Suprapubic skin (tissue), 4 donors: ENCODE measurements at regions not wholly inside any gene's neighbourhood (a gene's known extent, or its start where the extent isn't known, plus 50 kb on each side); places are given as distances from the start of the nearest gene placed in this dataset.

Experiments
- DNase-seq, 2 donors: peaks; one replicate each; pipeline ENCODE4 v3.0.0-alpha.2; 2019; ENCODE audit warnings: low spot score in 2 of 2
- H3K27ac ChIP-seq: fragments of 200-600 bp; sonication (generic); one replicate; pipeline ENCODE4 v1.5.1; 2019
- H3K27me3 ChIP-seq: fragments of 200-600 bp; sonication (generic); one replicate; pipeline ENCODE4 v1.5.1; 2019
- H3K36me3 ChIP-seq: fragments of 200-600 bp; sonication (generic); one replicate; pipeline ENCODE4 v1.5.1; 2019
- H3K4me1 ChIP-seq: fragments of 200-600 bp; sonication (generic); one replicate; pipeline ENCODE4 v1.5.1; 2019
- H3K4me3 ChIP-seq: fragments of 200-600 bp; sonication (generic); one replicate; pipeline ENCODE4 v1.5.1; 2019; ENCODE audit warnings: mild to moderate bottlenecking
- H3K9me3 ChIP-seq: fragments of 200-600 bp; sonication (generic); one replicate; pipeline ENCODE4 v1.5.1; 2019
- EP300 ChIP-seq: sonication (generic); formaldehyde crosslinking; IDR thresholded peaks from one replicate; pipeline ENCODE4 v1.6.1; 2017; ENCODE audit warnings: antibody characterized with exemption
- POLR2A ChIP-seq, 2 donors: fragments of 450-650 bp; IDR thresholded peaks; one replicate each; pipeline ENCODE4 v1.6.1; 2017; ENCODE audit warnings: antibody characterized with exemption in 2 of 2, mild to moderate bottlenecking in 2 of 2, moderate library complexity in 2 of 2
- POLR2AphosphoS5 ChIP-seq, 3 donors: sonication (generic); formaldehyde crosslinking; IDR thresholded peaks; one replicate each; pipeline ENCODE4 v1.6.1; 2017; ENCODE audit warnings: antibody characterized with exemption in 3 of 3
- WGBS: methylation state at CpG from one replicate; pipeline ENCODE4 v1.1.5; 2018; 5-methylcytosine and 5-hydroxymethylcytosine counted together
- TF ChIP-seq, protein P1 (sequence below), 2 donors: fragments of 200-600 bp in 1 of 2; fragments of 450-650 bp in 1 of 2; sonication (generic) in 1 of 2; IDR thresholded peaks; one replicate each; pipeline ENCODE4 v1.5.1; 2016 to 2019; ENCODE audit warnings: antibody characterized with exemption in 2 of 2, mild to moderate bottlenecking in 1 of 2, moderate library complexity in 1 of 2

DNA sequence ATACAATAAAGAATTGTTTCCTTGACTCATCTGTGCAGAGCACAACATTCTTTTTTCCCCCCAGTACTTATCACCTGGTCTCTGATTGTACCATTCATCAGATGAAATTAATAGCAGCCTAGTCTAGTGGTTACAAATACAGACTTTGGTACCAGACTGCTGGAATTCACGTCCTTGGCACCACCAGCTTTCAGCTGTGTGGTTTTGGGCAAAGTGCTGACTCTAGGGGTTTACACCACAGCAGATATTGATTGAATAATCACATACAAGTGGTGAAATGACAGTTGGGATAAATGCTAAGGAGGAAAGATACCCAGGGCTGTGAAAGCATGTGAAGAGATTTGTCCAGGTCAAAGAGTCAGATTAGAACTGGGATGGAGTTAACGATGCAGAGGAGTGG lies 79.3 kb upstream of the ATP10B start:
- no peaks in the 10 kb centered on the region for H3K27me3 ChIP-seq
- H3K36me3 ChIP-seq = no peaks in the 10 kb centered on the region
- peaks cover 16% of the 10 kb centered on the region for H3K4me1 ChIP-seq
- no peaks in the 10 kb centered on the region for H3K9me3 ChIP-seq
- H3K27ac ChIP-seq = no peak overlapping the region
- TF ChIP-seq POLR2A (IDR thresholded peaks at IDR 0.05) (no peak), POLR2AphosphoS5 (IDR thresholded peaks at IDR 0.05) (no peak), EP300 (no peak)
- TF ChIP-seq, protein P1, sequence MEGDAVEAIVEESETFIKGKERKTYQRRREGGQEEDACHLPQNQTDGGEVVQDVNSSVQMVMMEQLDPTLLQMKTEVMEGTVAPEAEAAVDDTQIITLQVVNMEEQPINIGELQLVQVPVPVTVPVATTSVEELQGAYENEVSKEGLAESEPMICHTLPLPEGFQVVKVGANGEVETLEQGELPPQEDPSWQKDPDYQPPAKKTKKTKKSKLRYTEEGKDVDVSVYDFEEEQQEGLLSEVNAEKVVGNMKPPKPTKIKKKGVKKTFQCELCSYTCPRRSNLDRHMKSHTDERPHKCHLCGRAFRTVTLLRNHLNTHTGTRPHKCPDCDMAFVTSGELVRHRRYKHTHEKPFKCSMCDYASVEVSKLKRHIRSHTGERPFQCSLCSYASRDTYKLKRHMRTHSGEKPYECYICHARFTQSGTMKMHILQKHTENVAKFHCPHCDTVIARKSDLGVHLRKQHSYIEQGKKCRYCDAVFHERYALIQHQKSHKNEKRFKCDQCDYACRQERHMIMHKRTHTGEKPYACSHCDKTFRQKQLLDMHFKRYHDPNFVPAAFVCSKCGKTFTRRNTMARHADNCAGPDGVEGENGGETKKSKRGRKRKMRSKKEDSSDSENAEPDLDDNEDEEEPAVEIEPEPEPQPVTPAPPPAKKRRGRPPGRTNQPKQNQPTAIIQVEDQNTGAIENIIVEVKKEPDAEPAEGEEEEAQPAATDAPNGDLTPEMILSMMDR (IDR thresholded peaks at IDR 0.05) = no peak
- no peak for DNase-seq
- H3K4me3 ChIP-seq = no peak overlapping the region
- WGBS = 98% methylated on average over 2 of the region's 2 CpGs

GRCh38 chr5:160930406-160930805 lies 78.4 kb upstream of the ATP10B start:
- H3K27ac ChIP-seq = no peak overlapping the region
- WGBS = 33% methylated on average over 1 of the region's 1 CpG
- H3K4me3 ChIP-seq = no peak overlapping the region
- H3K4me1 ChIP-seq = peaks cover 25% of the 10 kb centered on the region
- H3K9me3 ChIP-seq = no peaks in the 10 kb centered on the region
- no peaks in the 10 kb centered on the region for H3K36me3 ChIP-seq
- no peak for TF ChIP-seq POLR2A (IDR thresholded peaks at IDR 0.05)
- TF ChIP-seq, protein P1 (IDR thresholded peaks at IDR 0.05) = no peak
- TF ChIP-seq POLR2AphosphoS5 (IDR thresholded peaks at IDR 0.05) = no peak
- TF ChIP-seq EP300 = no peak
- DNase-seq = no peak
- H3K27me3 ChIP-seq = no peaks in the 10 kb centered on the region

DNA sequence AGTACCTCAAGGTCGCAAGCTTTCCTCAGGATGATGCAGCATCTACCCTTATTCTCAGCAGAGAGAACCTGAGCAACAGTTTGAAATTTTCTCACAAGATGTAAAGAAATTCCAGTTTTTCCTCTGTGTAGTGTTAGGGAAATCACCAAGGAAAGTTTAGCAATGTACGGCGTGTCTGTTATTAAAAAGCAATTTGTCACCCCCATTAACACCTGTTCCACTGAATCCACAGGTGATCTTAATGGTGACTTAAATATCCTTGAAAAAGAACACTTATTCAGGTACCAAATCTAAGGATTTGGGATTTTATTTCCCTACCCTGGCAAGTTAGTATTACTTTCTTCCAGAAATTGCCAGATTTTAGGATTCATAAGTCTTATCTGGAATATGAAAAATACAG lies 77.9 kb upstream of the ATP10B start:
- TF ChIP-seq EP300 (no peak), POLR2A (IDR thresholded peaks at IDR 0.05) (no peak), POLR2AphosphoS5 (IDR thresholded peaks at IDR 0.05) (no peak)
- TF ChIP-seq, protein P1 (IDR thresholded peaks at IDR 0.05) = no peak
- 97% methylated on average over 3 of the region's 3 CpGs for WGBS
- H3K4me3 ChIP-seq = no peak overlapping the region

DNA sequence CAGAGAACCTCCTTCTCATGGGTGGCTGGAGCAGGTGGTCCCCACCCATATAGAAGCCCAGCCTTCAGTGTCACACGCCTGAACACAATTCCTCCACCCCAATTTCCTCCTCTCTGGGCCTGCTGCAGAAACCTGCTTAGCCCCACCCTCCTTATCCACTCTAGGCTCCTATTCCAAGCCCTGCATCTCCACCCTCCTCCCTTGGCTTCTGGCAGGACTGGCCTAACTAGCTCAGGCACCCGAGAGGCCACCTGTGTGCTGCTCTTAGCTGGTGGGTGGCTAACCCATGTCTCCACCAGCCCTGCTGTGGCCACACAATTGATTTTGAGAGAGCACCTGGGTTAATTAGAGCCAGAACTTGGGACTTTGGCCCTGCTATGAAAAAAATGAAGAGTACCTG lies 77.3 kb upstream of the ATP10B start:
- Histone ChIP-seq H3K4me3 (no peak overlapping the region), H3K27ac (no peak overlapping the region), H3K27me3 (no peaks in the 10 kb centered on the region), H3K36me3 (no peaks in the 10 kb centered on the region), H3K4me1 (peaks cover 27% of the 10 kb centered on the region), H3K9me3 (no peaks in the 10 kb centered on the region)
- 43% methylated on average over 2 of the region's 2 CpGs for WGBS
- DNase-seq = no peak
- TF ChIP-seq, protein P1 (IDR thresholded peaks at IDR 0.05) = no peak
- TF ChIP-seq POLR2A (IDR thresholded peaks at IDR 0.05) (no peak), POLR2AphosphoS5 (IDR thresholded peaks at IDR 0.05) (no peak), EP300 (no peak)

More for the DNA sequence above, 77.9 kb upstream of the ATP10B start:
- Histone ChIP-seq H3K36me3 (no peaks in the 10 kb centered on the region), H3K4me1 (peaks cover 27% of the 10 kb centered on the region), H3K9me3 (no peaks in the 10 kb centered on the region), H3K27ac (no peak overlapping the region), H3K27me3 (no peaks in the 10 kb centered on the region)
- no peak for DNase-seq

GRCh38 chr5:160926428-160926827 lies 74.4 kb upstream of the ATP10B start:
- DNase-seq = no peak
- TF ChIP-seq POLR2A (IDR thresholded peaks at IDR 0.05) (no peak), EP300 (no peak), POLR2AphosphoS5 (IDR thresholded peaks at IDR 0.05) (no peak)
- TF ChIP-seq, protein P1 (IDR thresholded peaks at IDR 0.05) = no peak
- H3K27ac ChIP-seq = no peak overlapping the region
- no peaks in the 10 kb centered on the region for H3K27me3 ChIP-seq
- H3K4me1 ChIP-seq = peaks cover 35% of the 10 kb centered on the region
- H3K9me3 ChIP-seq = no peaks in the 10 kb centered on the region
- H3K4me3 ChIP-seq = no peak overlapping the region
- 4% methylated on average over 6 of the region's 6 CpGs for WGBS
- H3K36me3 ChIP-seq = no peaks in the 10 kb centered on the region
